ENCODE measurements at regions not wholly inside any gene's neighbourhood (a gene's known extent, or its start where the extent isn't known, plus 50 kb on each side); places are given as distances from the start of the nearest gene placed in this dataset.

DNA sequence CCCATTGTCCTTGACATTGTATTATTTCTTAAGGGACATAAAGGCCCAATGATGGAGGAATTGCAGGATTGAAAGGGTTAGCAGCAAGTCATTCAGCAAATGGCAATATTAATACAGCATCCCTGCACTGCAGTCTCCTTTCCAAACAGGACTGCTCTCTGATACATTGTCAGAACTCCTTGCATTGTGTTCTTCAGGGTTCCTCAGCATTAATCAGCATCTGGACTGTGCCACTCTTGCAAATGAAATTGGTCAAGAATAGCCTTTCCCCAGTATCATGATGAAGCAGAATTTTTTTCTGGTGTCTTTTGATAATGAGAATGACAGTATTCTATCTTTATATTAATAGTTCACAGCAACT lies 272.6 kb upstream of the HAND2 start:
- Histone ChIP-seq H3K36me3 (no peaks in the 10 kb centered on the region), H3K4me3 (no peak overlapping the region), H3K9me3 (no peaks in the 10 kb centered on the region), H3K4me1 (no peaks in the 10 kb centered on the region), H3K27ac (no peak overlapping the region), H3K27me3 (no peaks in the 10 kb centered on the region)
- no peak for DNase-seq
- intact Hi-C loops (cut with DNase I; ENCODE audit: low total_unique reads) = no loop called here
- TF ChIP-seq, protein P1, sequence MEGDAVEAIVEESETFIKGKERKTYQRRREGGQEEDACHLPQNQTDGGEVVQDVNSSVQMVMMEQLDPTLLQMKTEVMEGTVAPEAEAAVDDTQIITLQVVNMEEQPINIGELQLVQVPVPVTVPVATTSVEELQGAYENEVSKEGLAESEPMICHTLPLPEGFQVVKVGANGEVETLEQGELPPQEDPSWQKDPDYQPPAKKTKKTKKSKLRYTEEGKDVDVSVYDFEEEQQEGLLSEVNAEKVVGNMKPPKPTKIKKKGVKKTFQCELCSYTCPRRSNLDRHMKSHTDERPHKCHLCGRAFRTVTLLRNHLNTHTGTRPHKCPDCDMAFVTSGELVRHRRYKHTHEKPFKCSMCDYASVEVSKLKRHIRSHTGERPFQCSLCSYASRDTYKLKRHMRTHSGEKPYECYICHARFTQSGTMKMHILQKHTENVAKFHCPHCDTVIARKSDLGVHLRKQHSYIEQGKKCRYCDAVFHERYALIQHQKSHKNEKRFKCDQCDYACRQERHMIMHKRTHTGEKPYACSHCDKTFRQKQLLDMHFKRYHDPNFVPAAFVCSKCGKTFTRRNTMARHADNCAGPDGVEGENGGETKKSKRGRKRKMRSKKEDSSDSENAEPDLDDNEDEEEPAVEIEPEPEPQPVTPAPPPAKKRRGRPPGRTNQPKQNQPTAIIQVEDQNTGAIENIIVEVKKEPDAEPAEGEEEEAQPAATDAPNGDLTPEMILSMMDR (IDR thresholded peaks at IDR 0.05) = no peak

DNA sequence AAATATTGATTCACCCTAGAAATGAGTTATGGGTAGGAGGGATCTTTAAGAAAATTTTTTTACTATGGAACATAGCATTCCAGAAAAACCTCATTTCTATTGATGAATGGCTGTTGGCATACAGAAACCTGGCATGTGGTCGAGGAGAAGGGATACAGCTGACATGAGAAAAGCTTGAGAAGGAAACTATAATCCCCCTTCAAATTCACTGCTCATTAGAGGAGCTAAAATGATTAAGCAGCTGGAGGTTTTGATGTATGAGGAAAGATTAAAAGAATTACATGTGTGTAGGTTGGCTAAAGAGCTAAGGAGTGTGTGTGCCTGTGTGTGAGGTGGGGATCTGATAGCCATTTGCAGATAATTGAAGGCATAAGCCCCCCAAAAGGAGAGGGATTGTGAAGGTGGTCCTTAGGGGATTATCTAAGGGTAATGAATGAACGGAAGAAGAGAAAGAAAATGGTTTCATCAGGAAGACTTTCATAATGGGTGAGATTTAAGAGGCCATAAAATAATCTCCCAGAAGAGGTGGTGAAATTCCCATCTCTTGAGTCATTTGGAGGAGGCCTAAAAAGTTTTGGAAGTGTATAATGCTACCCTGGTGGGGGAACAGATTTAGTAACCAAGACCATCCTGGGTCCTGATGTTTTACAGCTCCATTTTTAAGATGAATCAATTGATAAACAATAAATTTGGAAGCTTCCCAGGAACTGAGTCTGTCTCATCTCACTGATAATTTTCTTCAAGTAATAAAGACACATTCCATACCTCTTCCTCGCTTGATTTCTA lies 272.0 kb upstream of the HAND2 start:
- TF ChIP-seq, protein P1 (IDR thresholded peaks at IDR 0.05) = no peak
- H3K36me3 ChIP-seq = no peaks in the 10 kb centered on the region
- no peaks in the 10 kb centered on the region for H3K27me3 ChIP-seq
- H3K4me3 ChIP-seq = no peak overlapping the region
- no peak for DNase-seq
- H3K27ac ChIP-seq = no peak overlapping the region
- no peaks in the 10 kb centered on the region for H3K9me3 ChIP-seq
- no peaks in the 10 kb centered on the region for H3K4me1 ChIP-seq
- intact Hi-C loops (cut with DNase I; ENCODE audit: low total_unique reads) = no loop called here

DNA sequence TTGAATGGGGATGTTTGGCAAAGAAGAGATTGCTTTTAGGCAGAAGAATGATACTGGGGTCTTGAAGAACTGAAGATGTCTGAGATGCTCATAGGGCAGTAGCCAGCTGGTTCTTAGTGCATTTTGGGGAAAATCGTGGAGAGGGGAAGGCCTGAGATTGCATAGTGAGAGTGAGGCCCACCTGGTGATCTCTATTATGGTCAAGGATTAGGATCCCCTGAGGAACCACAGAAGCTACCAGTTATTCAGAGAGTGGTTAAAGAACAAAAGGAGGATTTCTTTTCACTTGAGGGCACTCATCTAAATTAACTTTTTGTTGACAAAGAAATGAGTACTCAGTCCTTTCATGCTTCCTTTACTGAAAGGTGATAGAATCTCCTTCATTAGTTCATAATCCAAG lies 271.3 kb upstream of the HAND2 start:
- TF ChIP-seq, protein P1 (IDR thresholded peaks at IDR 0.05) = no peak
- Histone ChIP-seq H3K4me3 (no peak overlapping the region), H3K36me3 (no peaks in the 10 kb centered on the region), H3K9me3 (no peaks in the 10 kb centered on the region), H3K27ac (no peak overlapping the region), H3K4me1 (no peaks in the 10 kb centered on the region), H3K27me3 (no peaks in the 10 kb centered on the region)
- intact Hi-C loops (cut with DNase I; ENCODE audit: low total_unique reads) = no loop called here
- no peak for DNase-seq

DNA sequence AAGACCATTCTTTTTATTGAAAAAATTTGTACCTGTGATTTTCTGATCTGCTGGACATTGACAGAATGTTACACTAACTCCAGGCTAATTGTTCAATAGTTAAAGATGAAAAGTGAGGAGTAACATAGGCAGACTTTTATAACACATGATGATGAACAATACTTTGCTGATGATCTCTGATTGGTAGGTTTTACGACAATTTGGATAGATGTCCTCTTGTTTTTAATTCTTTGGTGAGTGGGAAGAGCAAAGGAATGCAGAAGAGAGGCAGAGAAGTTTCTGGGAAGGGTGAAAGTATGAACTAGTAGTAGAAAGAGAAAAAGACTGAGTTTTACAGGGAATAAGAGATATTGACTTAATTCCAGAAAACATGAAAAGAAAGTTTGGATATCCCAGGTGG lies 267.3 kb upstream of the HAND2 start:
- Histone ChIP-seq H3K9me3 (no peaks in the 10 kb centered on the region), H3K4me3 (no peak overlapping the region), H3K4me1 (no peaks in the 10 kb centered on the region), H3K27me3 (no peaks in the 10 kb centered on the region), H3K27ac (no peak overlapping the region), H3K36me3 (no peaks in the 10 kb centered on the region)
- TF ChIP-seq, protein P1 (IDR thresholded peaks at IDR 0.05) = no peak
- intact Hi-C loops (cut with DNase I; ENCODE audit: low total_unique reads) = no loop called here
- no peak for DNase-seq

DNA sequence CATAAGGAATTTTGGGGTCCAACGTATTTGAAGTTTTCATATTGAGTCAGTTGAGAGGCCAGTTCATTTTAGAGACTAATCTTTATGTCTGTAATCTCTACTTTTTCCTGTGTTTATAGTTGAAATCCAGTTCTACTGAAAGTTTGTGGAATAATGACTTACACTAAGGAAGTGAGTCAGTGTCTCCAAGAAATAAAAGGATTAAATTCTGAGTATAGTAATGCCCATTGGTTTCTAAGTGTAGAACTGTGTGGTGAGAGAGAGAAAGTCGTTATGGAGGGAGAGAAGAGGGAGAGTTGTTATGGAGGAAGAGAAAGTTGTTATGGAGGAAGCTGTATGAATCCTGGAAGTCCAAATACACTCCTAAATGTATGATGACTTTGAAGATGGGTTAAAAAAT lies 264.6 kb upstream of the HAND2 start:
- Histone ChIP-seq H3K27me3 (no peaks in the 10 kb centered on the region), H3K4me1 (no peaks in the 10 kb centered on the region), H3K9me3 (no peaks in the 10 kb centered on the region), H3K27ac (no peak overlapping the region), H3K36me3 (no peaks in the 10 kb centered on the region), H3K4me3 (no peak overlapping the region)
- no peak for DNase-seq
- TF ChIP-seq, protein P1 (IDR thresholded peaks at IDR 0.05) = no peak
- intact Hi-C loops (cut with DNase I; ENCODE audit: low total_unique reads) = no loop called here
